ENCODE measurements at regions not wholly inside any gene's neighbourhood (a gene's known extent, or its start where the extent isn't known, plus 50 kb on each side); places are given as distances from the start of the nearest gene placed in this dataset.

- no peak for DNase-seq
Observed at GRCh38 chr5:51279983-51280706, 103.1 kb upstream of the ISL1 start.

GRCh38 chr5:51286046-51286445, 97.2 kb upstream of the ISL1 start:
- DNase-seq = no peak

GRCh38 chr5:51302343-51302742, 80.9 kb upstream of the ISL1 start:
- DNase-seq = no peak

DNA sequence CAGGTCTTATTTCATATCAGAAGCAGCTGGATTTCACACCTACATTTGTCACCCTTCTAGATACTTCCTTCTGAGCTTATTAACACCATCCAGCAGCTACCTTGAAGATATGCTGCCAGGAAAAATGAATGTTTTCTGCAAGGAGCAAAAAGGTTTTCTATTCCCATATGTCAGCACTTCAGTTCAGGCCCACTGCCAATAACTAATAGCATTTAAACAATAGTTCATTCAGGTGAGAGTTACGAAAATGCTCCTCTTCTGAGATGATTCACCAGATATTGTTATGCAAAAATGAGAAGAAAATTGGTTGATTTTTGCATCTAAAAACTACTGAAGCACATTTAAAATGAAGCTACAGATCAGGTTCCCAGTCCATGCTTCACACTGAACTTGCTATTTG, 56.4 kb upstream of the ISL1 start:
- DNase-seq = no peak

Measured in CD4-positive, alpha-beta T cell treated with Interleukin-12 subunit alpha and Interleukin-12 subunit beta, for 1 hour (primary cell).